ENCODE measurements at regions not wholly inside any gene's neighbourhood (a gene's known extent, or its start where the extent isn't known, plus 50 kb on each side); places are given as distances from the start of the nearest gene placed in this dataset.
A peak's percentile ranks its signal among the peaks of the same experiment; 100 is the strongest.
"Not testable (repeated sequence)": the region's sequence is repeated elsewhere in the genome, so short reads cannot be mapped to it uniquely, and the experiment has no call there.

GRCh38 chr5:125485771-125486170 lies 739.3 kb upstream of the ZNF608 start:
- TF ChIP-seq MYC (IDR thresholded peaks at IDR 0.05; ENCODE audit: borderline replicate concordance, low read length), result no peak
- TF ChIP-seq POLR2A (IDR thresholded peaks at IDR 0.05; ENCODE audit: low read length), result no peak
- no peak for TF ChIP-seq JUN (IDR thresholded peaks at IDR 0.05)
- no peak for TF ChIP-seq NR3C1 (IDR thresholded peaks at IDR 0.05)
- TF ChIP-seq HOXA7 (CRISPR knock-in tag; IDR thresholded peaks at IDR 0.05), result no peak
- no peak for TF ChIP-seq BCL3 (IDR thresholded peaks at IDR 0.05)
- TF ChIP-seq FOXS1 (CRISPR knock-in tag; IDR thresholded peaks at IDR 0.05), result no peak
- TF ChIP-seq ZFP36 (IDR thresholded peaks at IDR 0.05; ENCODE audit: borderline replicate concordance, partially characterized antibody), result no peak
- TF ChIP-seq NPAS2 (CRISPR knock-in tag; IDR thresholded peaks at IDR 0.05; ENCODE audit: borderline replicate concordance), result no peak
- TF ChIP-seq JUNB (IDR thresholded peaks at IDR 0.05), result no peak
- no peak for TF ChIP-seq TP53 (CRISPR knock-in tag; IDR thresholded peaks at IDR 0.05)
- ChIA-PET CTCF (interaction anchor here (0.8 kb wide), 1 partner anchor 350 kb away, joined by 3 read pairs; no protein-coding TSS in a partner anchor), POLR2A (interaction anchor here (0.8 to 1.6 kb wide), 5 partner anchors 73 to 350 kb away, joined by 3 to 10 read pairs (median 5); no protein-coding TSS in a partner anchor)
- H3K4me1 ChIP-seq, result peaks cover 37% of the 10 kb centered on the region
- DNase-seq (ENCODE audit: low read depth in 1 of 2, low spot score in 1 of 2) (no peak), FAIRE-seq (no peak), ATAC-seq (no peak)
- H3K27ac ChIP-seq, result peak overlapping the region; percentile 84 to 87
- H3K9me3 ChIP-seq, result no peaks in the 10 kb centered on the region
- peak overlapping the region; percentile 95 for H3K4me2 ChIP-seq
- no peak overlapping the region for H3K4me3 ChIP-seq
- 61% methylated on average over 3 of the region's 3 CpGs for WGBS (ENCODE audit: missing lambda C conversion rate)

GRCh38 chr5:125486634-125487033 lies 740.2 kb upstream of the ZNF608 start:
- DNase-seq (ENCODE audit: low read depth in 1 of 2, low spot score in 1 of 2) (no peak), FAIRE-seq (peak; percentile 81), ATAC-seq (no peak)
- H3K4me1 ChIP-seq, result peaks cover 37% of the 10 kb centered on the region
- no peak overlapping the region for H3K4me3 ChIP-seq
- WGBS (ENCODE audit: missing lambda C conversion rate), result 86% methylated on average over 2 of the region's 2 CpGs
- no peaks in the 10 kb centered on the region for H3K9me3 ChIP-seq
- ChIA-PET POLR2A (no interaction called here), CTCF (no interaction called here)
- H3K27ac ChIP-seq, result peak overlapping the region; percentile 63 to 87
- peak overlapping the region; percentile 95; the same call in 2 of the 3 replicates for H3K4me2 ChIP-seq
- no peak for TF ChIP-seq HEYL (CRISPR knock-in tag; IDR thresholded peaks at IDR 0.05)
- TF ChIP-seq MAZ (IDR thresholded peaks at IDR 0.05; ENCODE audit: borderline replicate concordance, low read depth, low read length), result no peak
- TF ChIP-seq CEBPB (IDR thresholded peaks at IDR 0.05), result no peak
- no peak for TF ChIP-seq ZC3H11A (IDR thresholded peaks at IDR 0.05)
- no peak for TF ChIP-seq MAX (IDR thresholded peaks at IDR 0.05)

GRCh38 chr5:125487231-125487630 lies 740.8 kb upstream of the ZNF608 start:
- H3K4me3 ChIP-seq, result no peak overlapping the region
- no peak overlapping the region for H3K4me2 ChIP-seq
- peak overlapping the region; percentile 24 to 87; a peak in 1 of 6 replicates for H3K27ac ChIP-seq
- DNase-seq (ENCODE audit: low read depth in 1 of 2, low spot score in 1 of 2) (no peak), FAIRE-seq (no peak), ATAC-seq (no peak)
- peaks cover 37% of the 10 kb centered on the region for H3K4me1 ChIP-seq
- ChIA-PET CTCF (no interaction called here), POLR2A (no interaction called here)
- H3K9me3 ChIP-seq, result no peaks in the 10 kb centered on the region
- WGBS (ENCODE audit: missing lambda C conversion rate), result 69% methylated on average over 3 of the region's 3 CpGs
- no peak for TF ChIP-seq FOSB (CRISPR knock-in tag; IDR thresholded peaks at IDR 0.05)
- no peak for TF ChIP-seq TFCP2L1 (CRISPR knock-in tag; IDR thresholded peaks at IDR 0.05)
- TF ChIP-seq HMGXB4 (CRISPR knock-in tag; IDR thresholded peaks at IDR 0.05; ENCODE audit: borderline replicate concordance), result no peak
- TF ChIP-seq HOXA7 (CRISPR knock-in tag; IDR thresholded peaks at IDR 0.05), result no peak
- TF ChIP-seq REST (IDR thresholded peaks at IDR 0.05), result no peak
- no peak for TF ChIP-seq SREBF2 (IDR thresholded peaks at IDR 0.05)
- no peak for TF ChIP-seq NFE2L2 (conservative IDR thresholded peaks at IDR 0.05; ENCODE audit: low read length)
- TF ChIP-seq ATOH8 (CRISPR knock-in tag; IDR thresholded peaks at IDR 0.05; ENCODE audit: low read depth), result no peak
- TF ChIP-seq GATA3 (IDR thresholded peaks at IDR 0.05; ENCODE audit: borderline replicate concordance), result no peak
- TF ChIP-seq HDAC2 (IDR thresholded peaks at IDR 0.05), result no peak

- CTCF ChIA-PET, result not testable (repeated sequence)
Observed at GRCh38 chr5:125487652-125488051, 741.2 kb upstream of the ZNF608 start.

More at GRCh38 chr5:125487652-125488051, 741.2 kb upstream of the ZNF608 start:
- POLR2A ChIA-PET; H3K4me2 ChIP-seq; H3K9me3 ChIP-seq; FAIRE-seq; ATAC-seq; H3K4me3 ChIP-seq; DNase-seq (ENCODE audit: low read depth in 1 of 2, low spot score in 1 of 2): not testable (repeated sequence)
- 59% methylated on average over 4 of the region's 4 CpGs for WGBS (ENCODE audit: missing lambda C conversion rate)
- H3K27ac ChIP-seq, result peak overlapping the region in 1 of 2 experiments; percentile 24; a peak in 1 of 6 replicates
- H3K4me1 ChIP-seq, result peaks cover 37% of the 10 kb centered on the region
